ENCODE measurements at regions not wholly inside any gene's neighbourhood (a gene's known extent, or its start where the extent isn't known, plus 50 kb on each side); places are given as distances from the start of the nearest gene placed in this dataset.
"Not testable (repeated sequence)": the region's sequence is repeated elsewhere in the genome, so short reads cannot be mapped to it uniquely, and the experiment has no call there.

DNA sequence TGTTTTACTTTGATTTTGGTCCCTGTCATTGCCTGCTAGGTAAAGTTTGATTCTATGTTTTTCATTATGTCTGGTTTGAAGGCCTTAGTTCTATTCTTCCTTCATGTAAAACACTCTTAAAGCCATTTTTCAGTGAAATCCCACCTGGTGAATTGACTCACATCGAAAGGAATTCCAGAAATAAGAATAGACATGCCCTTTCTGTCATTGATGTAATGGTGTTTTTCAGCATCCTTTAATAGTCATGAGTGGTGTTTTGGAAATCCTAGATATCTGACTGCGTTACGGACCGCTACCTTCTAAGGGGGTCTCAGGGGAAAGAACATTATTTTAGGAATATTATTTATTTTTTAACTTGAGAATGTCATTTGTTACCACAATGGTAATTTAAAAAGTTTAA, 104.5 kb upstream of the ZEB2 start:
- no peaks in the 10 kb centered on the region for H3K4me1 ChIP-seq (ENCODE audit: insufficient read depth, low read length)
- no peaks in the 10 kb centered on the region for H3K36me3 ChIP-seq (ENCODE audit: insufficient read depth, low read length)
- H3K9ac ChIP-seq (ENCODE audit: low read length), result no peak overlapping the region
- no peak overlapping the region for H3K27ac ChIP-seq (ENCODE audit: low read depth, low read length)
- no peak overlapping the region for H2AFZ ChIP-seq (ENCODE audit: low read depth, low read length)
- no peaks in the 10 kb centered on the region for H3K9me3 ChIP-seq (ENCODE audit: insufficient read depth, low read depth, low read length)
- no peaks in the 10 kb centered on the region for H3K27me3 Mint-ChIP-seq (ENCODE audit: low read depth, unreplicated experiment)
- no peak for FAIRE-seq
- no peak overlapping the region for H3K4me3 Mint-ChIP-seq (ENCODE audit: unreplicated experiment)
- no peak for DNase-seq (ENCODE audit: low read depth)
- peaks cover 10% of the 10 kb centered on the region for H3K9me3 Mint-ChIP-seq (ENCODE audit: unreplicated experiment)
- H3K4me3 ChIP-seq (ENCODE audit: insufficient read depth, low read depth, low read length), result no peak overlapping the region
- no peak overlapping the region for H3K4me2 ChIP-seq (ENCODE audit: low read length)
- no peaks in the 10 kb centered on the region for H3K4me1 Mint-ChIP-seq (ENCODE audit: low read depth, unreplicated experiment)
- H3K27ac Mint-ChIP-seq (ENCODE audit: unreplicated experiment), result no peak overlapping the region
- H4K20me1 ChIP-seq (ENCODE audit: insufficient read depth, low read length), result no peaks in the 10 kb centered on the region
- H3K36me3 Mint-ChIP-seq (ENCODE audit: low read depth, unreplicated experiment), result no peaks in the 10 kb centered on the region
- no peaks in the 10 kb centered on the region for H3K79me2 ChIP-seq (ENCODE audit: insufficient read depth, low read length)
- H3K27me3 ChIP-seq (ENCODE audit: insufficient read depth, low read length), result no peaks in the 10 kb centered on the region
- TF ChIP-seq CTCF (IDR thresholded peaks at IDR 0.05; ENCODE audit: insufficient read depth, low read depth, low read length), result no peak

GRCh38 chr2:144622373-144622772, 102.5 kb upstream of the ZEB2 start:
- FAIRE-seq; H4K20me1 ChIP-seq (ENCODE audit: insufficient read depth, low read length); H3K27me3 ChIP-seq (ENCODE audit: insufficient read depth, low read length); H3K4me3 ChIP-seq (ENCODE audit: insufficient read depth, low read depth, low read length); DNase-seq (ENCODE audit: low read depth); H3K9ac ChIP-seq (ENCODE audit: low read length); H3K4me1 ChIP-seq (ENCODE audit: insufficient read depth, low read length); H3K27ac Mint-ChIP-seq (ENCODE audit: unreplicated experiment); H3K36me3 ChIP-seq (ENCODE audit: insufficient read depth, low read length); H3K9me3 ChIP-seq (ENCODE audit: insufficient read depth, low read depth, low read length); H3K4me1 Mint-ChIP-seq (ENCODE audit: low read depth, unreplicated experiment); H3K4me2 ChIP-seq (ENCODE audit: low read length); H3K4me3 Mint-ChIP-seq (ENCODE audit: unreplicated experiment); H3K27ac ChIP-seq (ENCODE audit: low read depth, low read length); H3K36me3 Mint-ChIP-seq (ENCODE audit: low read depth, unreplicated experiment); H2AFZ ChIP-seq (ENCODE audit: low read depth, low read length); H3K79me2 ChIP-seq (ENCODE audit: insufficient read depth, low read length); H3K27me3 Mint-ChIP-seq (ENCODE audit: low read depth, unreplicated experiment): not testable (repeated sequence)
- peaks cover 10% of the 10 kb centered on the region for H3K9me3 Mint-ChIP-seq (ENCODE audit: unreplicated experiment)

DNA sequence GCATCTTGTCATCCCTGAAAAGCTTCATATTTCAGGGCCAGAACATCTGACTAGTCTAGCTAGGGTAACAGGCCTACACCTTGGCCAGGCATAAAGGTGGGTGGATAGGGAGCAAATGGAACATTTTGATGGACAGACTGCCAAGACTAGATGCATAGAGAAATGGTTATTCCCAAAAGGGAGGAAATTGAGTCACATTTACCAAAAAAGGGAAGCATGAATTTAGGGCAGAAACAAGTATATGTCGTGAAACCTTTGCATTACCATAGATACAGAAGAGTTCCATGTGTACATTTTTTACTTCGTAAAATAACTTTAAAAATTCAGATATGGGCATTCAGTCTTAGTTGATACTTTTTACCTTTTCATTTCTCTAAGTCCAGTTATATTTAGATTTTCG, 101.3 kb upstream of the ZEB2 start:
- no peak for FAIRE-seq
- no peaks in the 10 kb centered on the region for H3K27me3 Mint-ChIP-seq (ENCODE audit: low read depth, unreplicated experiment)
- H3K27ac Mint-ChIP-seq (ENCODE audit: unreplicated experiment), result no peak overlapping the region
- H3K4me1 Mint-ChIP-seq (ENCODE audit: low read depth, unreplicated experiment), result no peaks in the 10 kb centered on the region
- Histone ChIP-seq H3K36me3 (ENCODE audit: insufficient read depth, low read length) (no peaks in the 10 kb centered on the region), H3K4me1 (ENCODE audit: insufficient read depth, low read length) (no peaks in the 10 kb centered on the region), H4K20me1 (ENCODE audit: insufficient read depth, low read length) (no peaks in the 10 kb centered on the region), H3K4me3 (ENCODE audit: insufficient read depth, low read depth, low read length) (no peak overlapping the region), H2AFZ (ENCODE audit: low read depth, low read length) (no peak overlapping the region), H3K27me3 (ENCODE audit: insufficient read depth, low read length) (no peaks in the 10 kb centered on the region), H3K9me3 (ENCODE audit: insufficient read depth, low read depth, low read length) (no peaks in the 10 kb centered on the region), H3K79me2 (ENCODE audit: insufficient read depth, low read length) (no peaks in the 10 kb centered on the region), H3K4me2 (ENCODE audit: low read length) (no peak overlapping the region), H3K27ac (ENCODE audit: low read depth, low read length) (no peak overlapping the region), H3K9ac (ENCODE audit: low read length) (no peak overlapping the region)
- H3K4me3 Mint-ChIP-seq (ENCODE audit: unreplicated experiment), result no peak overlapping the region
- DNase-seq (ENCODE audit: low read depth), result no peak
- H3K36me3 Mint-ChIP-seq (ENCODE audit: low read depth, unreplicated experiment), result no peaks in the 10 kb centered on the region
- TF ChIP-seq CTCF (IDR thresholded peaks at IDR 0.05; ENCODE audit: insufficient read depth, low read depth, low read length) (no peak), EZH2 (IDR thresholded peaks at IDR 0.05; ENCODE audit: insufficient read depth, low read length) (no peak)
- H3K9me3 Mint-ChIP-seq (ENCODE audit: unreplicated experiment), result peaks cover 10% of the 10 kb centered on the region

Data from astrocyte (in vitro differentiated cells and primary cell).